Right lobe of liver (tissue), 6 donors: ENCODE measurements at regions not wholly inside any gene's neighbourhood (a gene's known extent, or its start where the extent isn't known, plus 50 kb on each side); places are given as distances from the start of the nearest gene placed in this dataset.

ENCODE experiments used
- ATAC-seq, 4 donors: fragments of 200-7000 bp; cut with Tn5 transposase; one replicate each; pipeline ENCODE4 v1.9.1; 2020; ENCODE audit warnings: mild to moderate bottlenecking in 4 of 4, moderate library complexity in 4 of 4
- DNase-seq, 3 donors: peaks; one replicate each; pipeline ENCODE4 v3.0.0-alpha.2; 2020
- H3K27ac ChIP-seq, 3 donors: fragments of 200-600 bp; one replicate each; pipeline ENCODE4 v1.8.0; 2022
- H3K27me3 ChIP-seq, 2 donors: fragments of 200-600 bp; one replicate each; pipeline ENCODE4 v1.8.0; 2022
- H3K36me3 ChIP-seq, 4 donors: fragments of 200-600 bp; sonication (generic) in 1 of 4; one replicate each; pipeline versions ENCODE4 v1.5.1 to v1.8.0; 2017 to 2022; ENCODE audit warnings: control low read depth in 1 of 4
- H3K4me1 ChIP-seq, 4 donors: fragments of 200-600 bp; sonication (generic) in 1 of 4; one replicate each; pipeline versions ENCODE4 v1.5.1 to v1.8.0; 2017 to 2022; ENCODE audit warnings: control low read depth in 1 of 4
- H3K4me3 ChIP-seq, 3 donors: fragments of 200-600 bp; one replicate each; pipeline ENCODE4 v1.8.0; 2022
- H3K9me3 ChIP-seq, 4 donors: fragments of 200-600 bp; sonication (generic) in 1 of 4; one replicate each; pipeline versions ENCODE4 v1.5.1 to v1.8.0; 2017 to 2022; ENCODE audit warnings: control low read depth in 1 of 4
- CTCF ChIP-seq, 4 donors: fragments of 200-600 bp in 3 of 4; fragments of 450-650 bp in 1 of 4; IDR thresholded peaks; one replicate each; pipeline versions ENCODE4 v1.5.1 to v1.8.0; 2016 to 2022; ENCODE audit warnings: antibody characterized with exemption in 4 of 4, mild to moderate bottlenecking in 2 of 4
- POLR2A ChIP-seq: fragments of 450-650 bp; IDR thresholded peaks from one replicate; pipeline ENCODE4 v1.6.1; 2017; ENCODE audit warnings: antibody characterized with exemption, mild to moderate bottlenecking
- WGBS: methylation state at CpG from one replicate; pipeline ENCODE4 v1.1.6; 2018; ENCODE audit warnings: low coverage, low lambda C conversion rate; ENCODE audit not compliant: insufficient coverage; ENCODE audit errors: missing lambda C conversion rate; 5-methylcytosine and 5-hydroxymethylcytosine counted together
- intact Hi-C, 2 donors: fragments of 100-400 bp; cut with DNase I; formaldehyde crosslinking; loops; one replicate each; pipeline versions ENCODE4 v1.11.2 to v1.14.1; 2022
- donor health status: DM: no; HTN: yes; CAD: no.
- donor health status: DM: no; HTN: no; CAD: no.
- donor health status: DM: no; HTN: no; CAD: no.
- donor health status: DM: no; HTN: yes; CAD: no.
- donor health status: DM: no; HTN: yes; CAD: no.

DNA sequence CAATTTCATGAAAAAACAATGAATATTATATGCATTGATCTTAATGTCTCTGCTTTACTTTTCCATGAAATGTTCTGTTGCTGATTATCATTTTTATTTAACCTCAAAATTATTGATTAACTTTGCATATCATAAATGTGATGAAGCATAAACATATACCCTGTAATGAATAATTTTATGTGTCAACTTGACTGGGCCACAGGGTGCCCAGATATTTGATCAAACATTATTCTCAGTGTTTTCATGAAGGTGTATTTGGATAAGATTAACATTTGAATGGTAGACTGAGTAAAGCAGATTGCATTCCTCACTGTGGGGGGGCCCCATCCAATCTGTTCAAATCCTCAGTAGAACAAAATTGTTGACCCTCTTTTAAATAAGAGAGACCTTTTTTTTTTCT is 265.2 kb downstream of the CENPW start:
- no peaks in the 10 kb centered on the region for H3K9me3 ChIP-seq
- no peak overlapping the region for H3K4me3 ChIP-seq
- H3K27ac ChIP-seq: no peak overlapping the region
- H3K4me1 ChIP-seq: peaks cover 0 to 7% (median under 1%) of the 10 kb centered on the region in 4 donors
- ATAC-seq (no peak), DNase-seq (no peak)
- no peaks in the 10 kb centered on the region for H3K36me3 ChIP-seq
- intact Hi-C loops: no loop called here
- no peaks in the 10 kb centered on the region for H3K27me3 ChIP-seq
- TF ChIP-seq POLR2A (no peak), CTCF (IDR thresholded peaks at IDR 0.05) (no peak)

- TF ChIP-seq CTCF (IDR thresholded peaks at IDR 0.05) (no peak), POLR2A (no peak)
- H3K4me3 ChIP-seq: no peak overlapping the region
- no peaks in the 10 kb centered on the region for H3K36me3 ChIP-seq
- H3K27ac ChIP-seq: no peak overlapping the region
- DNase-seq: no peak
- no peaks in the 10 kb centered on the region for H3K9me3 ChIP-seq
- WGBS: 62% methylated on average over 1 of the region's 1 CpG
- intact Hi-C loops: no loop called here
- H3K27me3 ChIP-seq: no peaks in the 10 kb centered on the region
- no peaks in the 10 kb centered on the region for H3K4me1 ChIP-seq
- no peak for ATAC-seq
These were observed 267.4 kb downstream of the CENPW start for GRCh38 chr6:126607289-126607688.

DNA sequence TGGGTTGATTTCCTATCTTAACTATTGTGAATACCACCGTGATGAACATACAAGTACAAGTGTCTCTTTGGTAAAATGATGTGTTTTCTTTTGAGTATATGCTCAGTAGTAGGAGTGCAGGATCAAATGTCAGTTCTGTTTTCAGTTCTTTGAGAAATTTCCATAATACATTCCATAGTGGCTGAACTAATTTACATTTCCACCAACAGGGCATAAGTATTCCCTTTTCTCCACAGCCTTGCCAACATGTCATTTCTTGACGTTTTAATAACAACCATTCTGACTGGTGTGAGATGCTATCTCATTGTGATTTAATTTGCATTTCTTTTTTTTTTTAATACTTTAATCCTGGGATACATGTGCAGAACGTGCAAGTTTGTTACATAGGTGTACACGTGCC is 268.8 kb downstream of the CENPW start:
- Histone ChIP-seq H3K4me1 (no peaks in the 10 kb centered on the region), H3K9me3 (no peaks in the 10 kb centered on the region), H3K4me3 (no peak overlapping the region), H3K27me3 (no peaks in the 10 kb centered on the region), H3K27ac (no peak overlapping the region), H3K36me3 (no peaks in the 10 kb centered on the region)
- intact Hi-C loops: no loop called here
- TF ChIP-seq POLR2A (no peak), CTCF (IDR thresholded peaks at IDR 0.05) (no peak)
- WGBS: 67% methylated on average over 4 of the region's 4 CpGs
- ATAC-seq (no peak), DNase-seq (no peak)

GRCh38 chr6:126614642-126615504 is 275.0 kb downstream of the CENPW start:
- no peak for DNase-seq
- intact Hi-C loops: no loop called here

More at GRCh38 chr6:126614642-126615504, 275.0 kb downstream of the CENPW start:
- ATAC-seq: no peak
- H3K9me3 ChIP-seq: no peaks in the 10 kb centered on the region
- no peak overlapping the region for H3K4me3 ChIP-seq
- no peaks in the 10 kb centered on the region for H3K36me3 ChIP-seq
- WGBS: 55% methylated on average over 4 of the region's 6 CpGs
- peaks cover 0 to 8% (median 0%) of the 10 kb centered on the region in 4 donors for H3K4me1 ChIP-seq
- no peak overlapping the region for H3K27ac ChIP-seq
- H3K27me3 ChIP-seq: no peaks in the 10 kb centered on the region
- TF ChIP-seq POLR2A: no peak
- no peak for TF ChIP-seq CTCF (IDR thresholded peaks at IDR 0.05)
